CD4-positive, alpha-beta T cell treated with Interleukin-4 for 1 hour (primary cell): ENCODE measurements at regions not wholly inside any gene's neighbourhood (a gene's known extent, or its start where the extent isn't known, plus 50 kb on each side); places are given as distances from the start of the nearest gene placed in this dataset.
"Not testable (repeated sequence)": the region's sequence is repeated elsewhere in the genome, so short reads cannot be mapped to it uniquely, and the experiment has no call there.

Experiments
- DNase-seq, 2 donors: peaks; one replicate each; pipeline ENCODE4 v3.0.0-alpha.2; 2020 to 2022

DNA sequence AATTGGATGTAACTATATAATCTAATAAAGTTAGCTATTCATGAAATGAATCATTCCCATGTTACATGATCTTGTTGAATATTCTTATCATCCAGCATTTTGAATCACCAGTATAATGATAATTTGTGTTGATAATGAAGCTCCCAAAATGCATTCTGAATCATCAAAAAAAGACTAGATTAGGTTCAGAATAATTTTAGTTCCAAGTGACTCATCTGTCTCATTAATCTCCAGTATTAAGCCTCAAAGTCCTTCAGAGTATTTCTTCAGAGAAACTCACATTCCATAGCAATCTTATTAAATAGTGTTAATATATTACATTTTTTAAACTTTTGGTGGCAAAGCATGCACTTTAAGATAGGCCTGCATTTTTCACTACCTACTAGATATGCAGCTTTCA, 207.5 kb downstream of the SLITRK5 start:
- DNase-seq: no peak

DNA sequence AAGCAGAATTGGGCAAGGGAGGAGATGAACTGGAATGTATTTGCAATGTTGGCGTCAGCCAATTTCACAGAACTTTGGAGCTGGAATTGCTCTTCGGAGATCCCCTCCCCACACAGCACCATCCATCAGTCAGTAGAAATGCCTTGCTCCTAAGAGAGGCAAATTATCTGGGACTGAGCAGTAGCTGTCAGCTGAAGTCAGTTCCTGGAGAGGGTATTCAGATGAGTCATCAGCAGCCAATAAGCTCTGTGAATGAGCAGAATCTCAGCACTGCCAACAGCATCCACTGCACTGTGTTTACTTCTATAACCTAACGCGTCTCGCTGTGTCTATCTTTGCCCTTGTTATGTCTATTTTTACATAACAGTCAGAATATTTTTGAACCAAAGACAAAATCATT, 213.7 kb downstream of the SLITRK5 start:
- no peak for DNase-seq

DNA sequence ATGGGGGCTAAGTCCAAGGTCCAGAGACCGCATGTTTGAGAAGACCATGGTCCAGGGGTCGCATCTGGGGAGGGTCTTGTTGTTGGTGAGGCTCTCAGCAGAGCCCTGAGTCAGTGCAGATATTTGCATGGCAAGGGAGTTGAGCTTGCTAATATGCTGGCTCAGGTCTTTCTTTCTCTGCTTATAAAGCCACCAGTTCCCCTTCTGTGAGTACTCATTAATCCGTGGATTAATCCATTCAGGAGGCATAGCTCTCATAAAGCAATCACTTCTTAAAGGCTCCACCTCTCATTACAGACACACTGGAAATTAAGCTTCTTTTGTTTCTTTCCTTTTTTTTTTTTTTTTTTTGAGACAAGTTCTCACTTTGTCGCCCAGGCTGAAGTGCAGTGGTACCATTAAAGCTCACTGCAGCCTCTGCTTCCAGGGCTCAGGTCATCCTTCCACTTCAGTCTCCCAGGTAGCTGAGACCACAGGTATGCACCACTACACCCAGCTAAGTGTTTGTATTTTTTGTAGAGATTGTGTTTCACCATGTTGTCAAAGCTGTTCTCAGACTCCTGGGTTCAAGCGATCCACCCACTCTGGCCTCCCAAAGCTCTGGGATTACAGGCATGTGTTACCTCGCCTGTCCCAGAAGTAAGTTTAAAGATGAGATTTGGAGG, 216.4 kb downstream of the SLITRK5 start:
- no peak for DNase-seq

DNA sequence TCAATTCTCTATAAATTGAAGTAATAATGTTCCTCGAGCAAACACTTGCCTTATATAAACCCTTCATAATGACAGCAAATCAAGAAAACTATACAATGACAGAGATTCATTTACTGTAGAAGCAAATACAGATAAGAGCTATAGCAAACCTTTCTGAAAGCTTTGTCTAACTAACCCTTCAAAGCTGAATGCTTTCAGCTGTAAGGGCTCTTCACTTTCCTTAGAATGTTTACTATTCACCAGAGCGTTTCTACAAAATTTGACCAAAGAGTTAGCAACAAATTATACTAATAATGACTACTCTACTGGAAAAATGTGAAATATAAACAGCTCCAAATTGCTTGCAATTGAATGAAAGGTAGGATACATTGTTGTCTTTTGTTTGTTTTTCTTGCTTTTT, 218.1 kb downstream of the SLITRK5 start:
- DNase-seq: no peak

DNA sequence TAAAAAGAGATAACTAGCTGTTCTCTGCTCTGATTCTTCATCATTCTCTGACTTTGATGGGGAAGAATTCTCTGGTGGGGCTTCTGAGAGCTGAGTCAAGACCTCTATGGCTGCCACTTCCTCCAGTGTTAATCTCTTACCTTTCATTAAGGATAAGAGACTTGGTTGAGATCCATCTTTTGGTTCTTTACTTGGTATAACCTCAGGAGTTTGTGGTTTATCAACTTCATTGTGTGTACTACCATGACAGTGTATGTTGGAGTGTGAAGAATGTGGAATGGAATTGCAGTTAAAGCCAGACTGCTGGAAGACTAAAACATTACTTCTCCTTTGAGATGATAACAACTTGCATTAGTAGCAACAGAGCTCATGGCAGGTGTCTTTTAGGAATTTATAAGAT, 222.0 kb downstream of the SLITRK5 start:
- DNase-seq: no peak

DNA sequence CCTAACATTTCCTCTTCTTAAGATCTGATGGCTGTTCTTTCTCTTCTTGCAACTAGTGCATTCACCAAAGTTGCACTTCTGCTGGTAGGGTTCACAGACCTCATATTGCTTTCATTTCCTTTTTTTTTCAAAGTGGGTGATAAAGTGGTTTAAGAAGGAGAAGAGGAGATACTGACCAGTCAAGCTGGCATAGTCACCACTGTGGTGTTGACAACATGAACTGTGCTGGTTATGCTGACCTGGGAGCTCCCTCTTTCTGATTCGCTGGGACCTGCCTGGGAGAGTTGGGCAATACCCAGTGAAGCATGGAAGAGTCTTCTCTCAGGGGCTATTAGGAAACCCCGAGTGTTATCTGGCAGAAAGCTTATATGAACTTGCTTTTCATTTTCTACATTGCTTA, 222.9 kb downstream of the SLITRK5 start:
- no peak for DNase-seq

DNA sequence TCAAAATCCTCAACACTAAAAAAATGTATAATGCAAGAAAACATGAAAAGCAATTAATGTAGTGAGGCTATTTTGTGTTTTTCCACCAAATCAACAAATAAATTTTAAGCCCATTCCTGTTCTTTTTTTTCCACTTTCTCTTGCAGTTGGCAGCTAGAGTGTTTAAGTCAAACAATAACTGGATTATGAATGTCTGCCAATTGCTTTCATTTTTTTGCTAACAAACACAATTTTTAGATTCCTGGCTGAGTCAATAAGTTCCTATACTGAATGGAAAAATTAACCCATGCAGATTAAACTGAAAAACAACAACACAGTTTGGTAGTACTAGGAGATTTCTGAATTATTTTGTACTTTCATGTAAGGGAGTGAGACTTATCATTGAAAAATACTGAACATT, 232.4 kb downstream of the SLITRK5 start:
- DNase-seq: no peak

DNA sequence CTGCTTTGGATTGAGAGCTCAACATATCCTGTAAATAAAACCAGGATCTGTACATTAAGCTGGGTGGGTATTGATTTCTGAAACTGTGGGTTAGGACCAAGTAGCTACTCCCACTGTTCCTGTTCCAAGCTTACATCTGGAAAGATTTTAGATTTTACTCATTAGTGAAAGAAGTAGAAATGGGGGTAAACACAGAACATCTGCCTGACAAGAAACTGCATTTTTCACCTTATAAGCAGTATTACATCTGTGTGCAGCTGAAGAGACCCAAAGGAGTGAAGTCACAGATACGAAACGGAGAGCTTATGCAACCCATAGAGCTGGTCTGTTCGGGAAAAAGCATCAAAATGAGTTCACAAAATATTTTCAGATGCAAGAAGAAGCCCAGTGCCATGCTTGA, 235.2 kb downstream of the SLITRK5 start:
- DNase-seq: no peak

DNA sequence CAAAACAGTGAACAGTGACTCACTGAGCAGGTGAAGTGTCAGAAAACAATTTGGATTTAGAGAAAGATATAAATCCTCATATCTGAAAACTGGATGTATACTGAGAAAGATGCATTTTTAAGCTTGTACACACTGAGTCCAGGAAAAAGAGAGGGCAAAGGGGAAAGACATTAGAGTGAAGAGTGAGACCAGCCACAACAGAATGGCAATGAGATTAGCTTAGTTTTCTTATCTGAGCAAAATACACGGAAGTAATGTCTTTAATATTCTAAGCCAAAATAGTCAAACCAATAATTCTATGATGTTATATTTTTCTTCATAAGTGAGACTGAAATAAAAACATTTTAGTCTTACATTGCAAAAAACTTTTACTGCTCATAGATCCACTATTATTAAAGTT, 236.0 kb downstream of the SLITRK5 start:
- DNase-seq: no peak

DNA sequence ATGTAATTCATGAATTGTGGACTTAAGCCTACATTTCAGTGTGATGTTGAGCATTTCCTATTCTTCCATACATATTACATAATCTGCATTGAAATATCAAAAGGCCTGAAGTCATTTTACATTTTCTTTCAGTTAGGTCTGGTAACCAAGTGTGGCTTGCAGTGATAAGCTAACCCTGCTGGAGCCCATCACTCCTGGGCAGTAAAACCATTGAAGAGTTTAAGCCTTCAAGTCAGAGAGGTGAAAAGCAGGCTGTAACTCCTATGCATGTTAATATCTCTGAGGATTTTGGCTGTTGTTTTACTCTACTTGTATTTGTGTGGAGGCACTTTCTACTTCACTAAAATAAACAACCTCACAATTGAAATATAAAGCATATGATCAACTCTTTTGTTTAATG, 248.8 kb downstream of the SLITRK5 start:
- no peak for DNase-seq

DNA sequence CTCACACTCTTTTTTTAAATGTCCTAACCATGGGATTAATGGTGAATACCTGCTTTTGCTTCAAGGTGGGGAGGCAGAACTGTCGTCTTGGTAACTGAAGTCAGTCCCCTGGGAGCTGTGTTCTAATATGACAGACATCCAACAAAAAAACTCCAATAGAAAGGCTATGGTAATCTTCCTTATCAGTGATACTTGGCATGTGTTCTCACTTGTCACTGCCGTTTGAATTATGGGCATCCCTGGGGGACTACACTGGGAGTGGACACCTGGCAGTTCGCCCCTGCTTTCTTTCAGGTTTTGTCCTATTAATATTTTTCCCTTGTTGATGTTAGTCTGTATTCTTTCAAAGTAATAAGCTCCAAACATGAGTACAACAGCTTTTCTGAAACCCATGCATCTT, 252.6 kb downstream of the SLITRK5 start:
- no peak for DNase-seq

DNA sequence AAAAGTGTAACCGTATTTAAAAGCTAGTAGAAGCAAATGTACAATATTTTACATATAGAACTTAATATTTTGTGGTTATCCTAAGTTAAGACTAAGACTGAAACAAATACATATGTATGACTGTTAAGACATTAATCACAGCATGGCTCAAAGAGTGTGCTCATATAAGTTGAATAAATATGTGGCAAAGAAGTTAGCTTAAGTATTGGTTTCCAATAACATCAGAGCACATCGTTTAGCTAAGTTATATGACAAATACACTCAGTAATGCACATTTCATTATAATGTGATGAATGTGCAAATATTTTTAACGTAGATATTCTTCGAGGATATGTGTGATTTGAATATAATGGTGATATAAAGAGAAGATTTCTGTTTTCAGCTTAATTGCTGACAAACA, 253.8 kb downstream of the SLITRK5 start:
- DNase-seq: no peak

DNA sequence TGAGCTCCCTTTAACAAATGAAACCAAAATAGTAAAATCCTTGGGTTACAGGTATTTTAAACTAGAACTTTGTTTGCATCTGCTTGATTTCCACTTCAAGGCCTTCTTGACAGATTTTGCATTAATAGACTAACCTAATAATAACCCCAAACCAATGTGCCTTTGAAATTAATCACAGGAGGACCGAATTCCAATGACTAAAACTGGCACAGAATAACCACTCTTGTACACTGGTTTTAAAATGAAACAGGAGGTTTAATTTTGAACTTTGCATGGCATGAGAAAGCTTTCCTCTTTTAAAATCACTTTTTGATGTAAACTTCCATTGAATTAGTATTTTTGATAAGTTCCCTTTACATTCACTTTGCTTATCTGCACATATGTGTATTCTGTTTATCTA, 269.6 kb downstream of the SLITRK5 start:
- DNase-seq: no peak

DNA sequence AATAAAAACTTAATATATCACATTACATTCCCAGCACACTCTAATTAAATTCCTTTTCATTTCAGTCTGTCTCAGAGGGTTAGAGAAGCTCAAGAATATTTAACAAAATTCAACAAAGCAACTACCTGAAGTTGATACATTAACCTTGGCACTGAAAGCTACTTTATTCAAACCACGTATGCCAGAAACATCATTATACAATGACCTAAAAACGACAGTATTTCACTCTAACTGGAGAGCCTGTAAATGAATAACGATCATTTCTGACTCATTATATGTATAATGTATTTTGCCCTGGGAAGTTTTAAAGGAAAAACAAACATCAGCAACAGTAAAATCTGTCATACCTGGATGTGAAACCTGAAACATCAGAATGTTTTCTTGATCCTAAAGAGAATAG, 270.1 kb downstream of the SLITRK5 start:
- DNase-seq: no peak

DNA sequence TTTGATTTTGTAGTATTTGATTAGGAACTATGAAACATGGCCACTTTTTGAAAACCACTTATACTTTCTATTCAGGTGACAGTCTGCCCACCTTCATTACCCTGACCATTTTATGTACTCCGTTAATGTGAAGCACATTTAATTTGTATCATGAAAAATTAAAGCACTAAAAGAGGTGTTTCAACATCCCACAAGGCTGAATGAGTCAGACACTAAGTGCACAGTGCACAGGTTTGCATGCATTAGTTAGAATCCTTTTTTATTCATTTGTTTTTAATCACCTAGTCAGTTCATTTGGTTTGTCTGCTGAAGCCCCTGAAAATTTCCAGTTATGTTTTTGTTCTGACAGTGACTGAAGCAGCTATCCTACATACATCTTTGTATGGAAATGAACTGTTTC, 271.0 kb downstream of the SLITRK5 start:
- no peak for DNase-seq

DNA sequence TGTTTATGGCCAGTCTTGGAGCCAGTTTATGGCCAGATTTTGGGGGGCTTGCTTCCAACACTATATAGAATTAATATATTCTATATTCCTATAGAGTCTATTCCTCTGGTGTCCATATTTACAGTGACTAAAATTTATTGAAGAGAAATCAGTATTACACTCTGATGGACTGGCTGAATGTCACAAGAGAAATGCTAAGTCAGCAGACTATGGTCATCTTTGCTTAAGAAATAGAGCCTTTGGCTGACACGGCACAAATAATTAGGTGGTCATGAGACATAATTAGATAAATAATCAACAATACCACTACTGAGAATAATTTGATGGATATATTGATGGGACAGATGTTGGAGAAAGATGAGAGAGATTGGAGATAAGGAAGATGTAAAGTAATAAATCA, 272.9 kb downstream of the SLITRK5 start:
- DNase-seq: no peak

DNA sequence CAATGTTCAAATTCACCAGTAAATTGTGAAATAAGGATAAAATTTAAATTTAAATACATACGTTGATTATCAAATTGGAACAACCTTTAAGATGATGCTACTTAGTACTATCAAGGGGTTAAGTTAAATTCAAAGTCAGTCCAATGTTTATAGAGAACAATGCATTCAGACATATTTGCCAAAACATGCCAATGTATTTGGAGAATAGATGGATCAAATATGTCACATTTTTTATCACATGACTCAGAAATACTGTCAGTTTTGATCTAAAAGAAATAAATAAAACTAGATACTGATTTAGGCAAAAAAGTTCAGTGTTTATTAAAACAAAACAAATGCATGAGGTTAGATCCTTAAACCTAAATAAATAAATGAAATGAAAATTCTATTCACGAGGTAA, 281.2 kb downstream of the SLITRK5 start:
- DNase-seq: no peak

DNA sequence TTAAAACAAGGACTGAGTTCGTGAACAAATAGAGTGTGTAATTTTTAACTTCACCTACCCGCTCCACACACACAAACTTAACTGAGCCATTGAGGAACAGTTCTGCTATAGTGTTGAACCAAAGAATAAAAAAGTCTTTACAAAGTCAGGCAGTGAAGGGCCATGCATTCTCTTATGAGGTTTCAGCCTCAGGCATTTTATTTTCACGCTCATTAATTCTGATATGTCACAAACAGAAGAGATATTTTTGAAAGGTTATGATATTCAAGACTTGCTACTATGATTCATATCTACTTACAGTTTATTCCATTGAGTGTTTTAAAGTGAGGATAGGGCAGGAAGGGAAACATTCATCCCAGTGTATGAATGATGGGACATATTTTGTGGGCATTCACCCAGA, 282.2 kb downstream of the SLITRK5 start:
- DNase-seq: no peak

DNA sequence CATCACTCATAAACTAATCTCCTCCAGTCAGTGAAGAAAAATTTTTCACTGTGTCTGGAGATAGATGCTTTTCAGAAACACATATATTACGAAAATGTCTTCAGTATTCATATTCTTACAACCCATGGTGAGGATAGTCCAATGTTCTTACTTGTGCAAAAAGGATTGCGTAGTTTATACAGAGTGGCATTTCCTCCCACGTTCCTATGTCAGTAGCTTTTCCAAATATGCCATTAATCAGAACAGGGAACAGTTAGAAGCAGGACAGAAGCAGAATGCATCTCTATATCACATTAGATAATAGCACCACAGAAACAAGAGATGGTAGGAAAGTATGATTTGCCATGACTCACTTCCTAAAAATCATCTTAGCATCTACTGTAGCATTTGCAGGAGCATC, 282.9 kb downstream of the SLITRK5 start:
- no peak for DNase-seq

DNA sequence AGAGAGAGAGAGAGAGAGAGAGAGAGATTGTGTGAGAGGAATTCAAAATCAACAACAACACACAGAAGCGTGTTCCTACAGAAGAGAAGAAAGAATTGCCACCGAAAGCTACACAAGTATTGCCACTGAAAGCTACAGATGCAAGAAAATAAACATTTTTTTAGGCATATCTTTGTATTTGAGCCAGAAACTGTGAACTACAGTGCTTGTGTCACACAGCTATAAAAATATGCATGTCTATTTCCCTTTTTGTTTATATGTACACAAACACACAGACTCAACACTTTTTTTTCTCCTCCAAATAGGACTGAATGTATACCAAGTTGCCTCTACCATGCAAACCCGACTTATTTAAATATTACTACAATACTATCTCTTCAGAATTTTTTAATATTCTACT, 290.4 kb downstream of the SLITRK5 start:
- DNase-seq: no peak

DNA sequence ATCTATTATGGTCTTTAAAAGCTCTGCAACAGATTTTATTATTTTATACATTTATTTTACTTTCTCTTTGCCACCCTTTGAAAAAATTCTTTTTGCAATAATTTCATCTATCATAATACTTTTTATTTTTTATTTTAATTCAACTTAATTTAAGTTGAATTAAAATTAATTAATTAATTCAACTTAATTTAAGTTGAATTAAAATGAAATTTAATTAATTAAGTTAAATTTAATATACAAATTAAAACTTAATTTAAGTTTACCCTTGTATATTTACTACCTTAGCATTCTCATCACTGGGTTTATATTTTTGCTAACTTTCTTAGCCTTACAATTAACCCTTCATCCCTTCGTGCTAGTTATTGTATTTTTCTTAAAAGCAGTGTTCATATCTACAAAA, 301.4 kb downstream of the SLITRK5 start:
- no peak for DNase-seq

DNA sequence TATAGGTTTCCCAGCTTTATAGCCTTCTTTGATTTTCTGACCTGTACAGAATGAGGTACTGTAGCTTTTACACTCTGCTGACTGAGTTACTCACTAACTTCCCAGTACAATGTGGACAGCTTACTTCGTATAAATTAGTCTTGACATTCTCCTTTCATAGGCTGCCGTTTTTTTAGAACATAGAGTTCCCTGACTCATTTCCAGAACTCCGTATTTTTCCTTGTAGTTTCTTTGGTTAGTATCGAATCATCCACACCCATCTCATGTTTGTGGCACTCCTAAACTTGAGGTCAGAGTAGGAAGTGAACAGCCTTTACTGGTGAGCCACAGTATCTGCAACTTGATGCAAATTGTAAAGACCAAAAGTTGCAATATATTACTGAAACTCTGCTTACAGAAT, 303.9 kb downstream of the SLITRK5 start:
- no peak for DNase-seq

DNA sequence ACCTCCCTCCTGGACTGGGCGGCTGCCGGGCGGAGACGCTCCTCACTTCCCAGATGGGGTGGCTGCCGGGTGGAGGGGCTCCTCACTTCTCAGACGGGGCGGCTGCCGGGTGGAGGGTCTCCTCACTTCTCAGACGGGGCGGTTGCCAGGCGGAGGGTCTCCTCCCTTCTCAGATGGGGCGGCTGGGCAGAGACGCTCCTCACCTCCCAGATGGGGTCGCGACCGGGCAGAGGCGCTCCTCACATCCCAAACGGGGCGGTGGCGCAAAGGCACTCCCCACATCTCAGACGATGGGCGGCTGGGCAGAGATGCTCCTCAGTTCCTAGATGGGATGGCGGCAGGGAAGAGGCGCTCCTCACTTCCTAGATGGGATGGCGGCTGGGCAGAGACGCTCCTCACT, 305.5 kb downstream of the SLITRK5 start:
- not testable (repeated sequence) for DNase-seq

DNA sequence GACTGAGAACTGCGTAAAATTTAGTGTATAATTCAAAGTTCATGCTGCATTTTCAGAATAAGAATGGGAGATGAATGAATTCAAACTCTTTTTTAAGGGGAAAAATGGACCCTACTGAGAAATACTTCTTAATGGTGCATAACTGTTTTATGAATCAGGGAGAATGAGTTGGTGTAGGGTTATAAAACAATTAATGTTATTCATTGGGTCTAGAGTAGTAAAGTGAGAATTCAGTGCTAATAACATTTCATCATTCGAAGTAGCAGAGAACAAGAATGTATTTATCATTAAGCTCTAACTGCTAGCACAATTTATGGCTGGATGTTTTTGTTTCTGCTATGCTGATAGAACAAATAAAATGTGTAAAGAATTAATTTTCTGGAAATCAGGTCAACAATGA, 310.2 kb downstream of the SLITRK5 start:
- DNase-seq: no peak

DNA sequence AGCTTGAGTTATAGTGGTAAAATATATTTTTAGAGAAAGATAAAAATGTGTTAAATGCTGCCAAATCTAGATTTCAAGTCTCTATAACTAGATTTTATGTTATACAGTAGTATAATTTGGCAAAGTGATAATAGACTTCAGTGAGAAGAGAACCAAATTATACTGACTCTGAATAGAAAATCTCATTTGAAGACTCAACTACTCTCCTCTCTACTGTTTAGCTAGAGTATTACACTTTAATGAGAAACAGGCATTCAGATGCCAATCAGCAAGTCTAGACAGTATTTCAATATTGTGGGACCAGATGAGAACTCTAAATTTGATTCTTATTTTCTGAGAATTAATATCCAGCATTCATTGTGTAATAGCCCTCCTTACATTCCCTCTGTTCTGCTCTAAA, 311.2 kb downstream of the SLITRK5 start:
- no peak for DNase-seq
